B cell (primary cell): ENCODE measurements at regions not wholly inside any gene's neighbourhood (a gene's known extent, or its start where the extent isn't known, plus 50 kb on each side); places are given as distances from the start of the nearest gene placed in this dataset.

Source experiments
- CTCF ChIP-seq: fragments of 200-600 bp; IDR thresholded peaks from one replicate; pipeline ENCODE4 v1.8.0; 2022; ENCODE audit warnings: antibody characterized with exemption, mild to moderate bottlenecking
- EZH2 ChIP-seq: IDR thresholded peaks from 2 replicates; pipeline ENCODE4 v1.6.1; 2012; ENCODE audit warnings: borderline replicate concordance, low read depth, mild to moderate bottlenecking, moderate library complexity, low read length; ENCODE audit not compliant: insufficient read depth, poor library complexity, severe bottlenecking

GRCh38 chr13:65917731-65918130, 1312.4 kb downstream of the PCDH9 start:
- TF ChIP-seq CTCF (no peak), EZH2 (no peak)
